Panc1 (cell line): ENCODE measurements at regions not wholly inside any gene's neighbourhood (a gene's known extent, or its start where the extent isn't known, plus 50 kb on each side); places are given as distances from the start of the nearest gene placed in this dataset.

Experiments
- ATAC-seq: fragments of 200-7000 bp; cut with Tn5 transposase; 2 replicates; pipeline ENCODE4 v1.9.1; 2020; ENCODE audit warnings: mild to moderate bottlenecking, moderate library complexity
- BruUV-seq: library from RNA; stranded (reverse); fragments of 400-500 nt; replicated peaks from 2 replicates; lab custom pipeline; 2021; lab: Mats Ljungman, UMichigan
- CTCF ChIA-PET: fragments of 300-600 bp; sonication (Branson Sonifier 250); formaldehyde crosslinking; loops from one replicate; lab custom pipeline; 2022; ENCODE audit warnings: antibody characterized with exemption; lab: Charles Lee
- POLR2A ChIA-PET: fragments of 300-600 bp; sonication (Branson Sonifier 250); formaldehyde crosslinking; loops from one replicate; lab custom pipeline; 2022; ENCODE audit warnings: antibody characterized with exemption; lab: Charles Lee
- DNase-seq: peaks from one replicate; pipeline ENCODE4 v3.0.0-alpha.2; 2010; ENCODE audit warnings: low read depth, low spot score
- H3K27ac ChIP-seq: 2 replicates; pipeline ENCODE4 v1.5.1; 2011; ENCODE audit warnings: mild to moderate bottlenecking, low read length, inconsistent platforms
- H3K27me3 ChIP-seq: fragments of 200-500 bp; sonication (Bioruptor generic); 2 replicates; pipeline ENCODE4 v1.6.0; 2014; ENCODE audit warnings: low read length, inconsistent platforms; ENCODE audit not compliant: control insufficient read depth, insufficient read depth
- H3K36me3 ChIP-seq: fragments of 200-500 bp; sonication (Bioruptor generic); 2 replicates; pipeline ENCODE4 v1.5.1; 2014; ENCODE audit warnings: inconsistent platforms, mild to moderate bottlenecking, low read length, moderate library complexity; ENCODE audit not compliant: control insufficient read depth, insufficient read depth
- H3K4me1 ChIP-seq: 2 replicates; pipeline ENCODE4 v1.5.1; 2011; ENCODE audit warnings: inconsistent platforms, mild to moderate bottlenecking, low read length, moderate library complexity; ENCODE audit not compliant: control insufficient read depth, insufficient read depth
- H3K4me3 ChIP-seq, 2 experiments: 2 replicates each; pipeline ENCODE4 v1.5.1; 2011 to 2012; ENCODE audit warnings: low read depth in 2 of 2, low read length in 2 of 2, mild to moderate bottlenecking in 2 of 2, inconsistent platforms in 1 of 2, moderate library complexity in 1 of 2
- H3K9me3 ChIP-seq: fragments of 200-500 bp; sonication (Bioruptor generic); 2 replicates; pipeline ENCODE4 v1.5.1; 2014; ENCODE audit warnings: low read depth, mild to moderate bottlenecking, inconsistent platforms, low read length, moderate library complexity; ENCODE audit not compliant: control insufficient read depth, insufficient read depth
- CTCF ChIP-seq: fragments of 450-650 bp; IDR thresholded peaks from 2 replicates; pipeline ENCODE4 v1.5.1; 2017; ENCODE audit warnings: mild to moderate bottlenecking
- POLR2AphosphoS5 ChIP-seq: IDR thresholded peaks from 2 replicates; pipeline ENCODE4 v1.6.1; 2012; ENCODE audit warnings: mild to moderate bottlenecking, low read depth, low read length, moderate library complexity
- REST ChIP-seq, 2 experiments: IDR thresholded peaks; 2 replicates each; pipeline ENCODE4 v1.6.1; 2011 to 2012; ENCODE audit warnings: low read depth in 2 of 2, control low read depth in 1 of 2, low read length in 1 of 2, mild to moderate bottlenecking in 1 of 2, moderate library complexity in 1 of 2; ENCODE audit not compliant: insufficient read depth in 1 of 2
- SIN3A ChIP-seq: IDR thresholded peaks from 2 replicates; pipeline ENCODE4 v1.6.1; 2012; ENCODE audit warnings: low read depth, mild to moderate bottlenecking, low read length, moderate library complexity, borderline replicate concordance; ENCODE audit not compliant: insufficient read depth
- TCF7L2 ChIP-seq: IDR thresholded peaks from 2 replicates; pipeline ENCODE4 v1.6.1; 2011; ENCODE audit warnings: mild to moderate bottlenecking, low read depth, low read length, inconsistent platforms
- in situ Hi-C: cut with HindIII; loops from 2 replicates; pipeline ENCODE4 v1.10.0; 2016; ENCODE audit warnings: low sequenced_read_pairs, low pct_unique_long_range_greater_than_20kb
- intact Hi-C: fragments of 100-400 bp; cut with micrococcal nuclease; formaldehyde crosslinking; loops from one replicate; pipeline ENCODE4 v1.10.0; 2022; ENCODE audit not compliant: unreplicated experiment

GRCh38 chr13:60642552-60642951 is 245.5 kb downstream of the TDRD3 start:
- no peak for TF ChIP-seq POLR2AphosphoS5
- no peak for TF ChIP-seq SIN3A
- no peak for TF ChIP-seq REST (IDR thresholded peaks at IDR 0.05; ENCODE audit: insufficient read depth in 1 of 2, low read depth in 2 of 2, low read length in 1 of 2)
- no peak for TF ChIP-seq CTCF
- TF ChIP-seq TCF7L2 = no peak
- no peak overlapping the region for H3K4me3 ChIP-seq
- intact Hi-C loops (no loop called here), in situ Hi-C loops (no loop called here)
- H3K27me3 ChIP-seq = no peaks in the 10 kb centered on the region
- POLR2A ChIA-PET = no interaction called here
- CTCF ChIA-PET = no interaction called here
- no peaks in the 10 kb centered on the region for H3K4me1 ChIP-seq
- no peaks in the 10 kb centered on the region for H3K36me3 ChIP-seq
- DNase-seq (no peak), ATAC-seq (no peak)
- no peak overlapping the region for H3K27ac ChIP-seq
- H3K9me3 ChIP-seq = no peaks in the 10 kb centered on the region
- BruUV-seq = no TSS peak

- ChIA-PET POLR2A (no interaction called here), CTCF (no interaction called here)
- in situ Hi-C loops (no loop called here), intact Hi-C loops (loop anchor here (10.0 kb wide), 1 partner anchor 786 kb away; the partner anchor contains the start of gene PCDH20)
- Histone ChIP-seq H3K4me3 (no peak overlapping the region), H3K9me3 (no peaks in the 10 kb centered on the region), H3K4me1 (no peaks in the 10 kb centered on the region), H3K27me3 (no peaks in the 10 kb centered on the region), H3K36me3 (no peaks in the 10 kb centered on the region), H3K27ac (no peak overlapping the region)
- no peak for DNase-seq
- TF ChIP-seq SIN3A = no peak
- TF ChIP-seq TCF7L2 = no peak
- TF ChIP-seq CTCF = no peak
- TF ChIP-seq POLR2AphosphoS5 = no peak
- TF ChIP-seq REST (IDR thresholded peaks at IDR 0.05; ENCODE audit: insufficient read depth in 1 of 2, low read depth in 2 of 2, low read length in 1 of 2) = no peak
- BruUV-seq = no TSS peak
- no peak for ATAC-seq
These were observed 232.1 kb downstream of the TDRD3 start for GRCh38 chr13:60629158-60629557.
